Erythroblast (primary cell): ENCODE measurements at regions not wholly inside any gene's neighbourhood (a gene's known extent, or its start where the extent isn't known, plus 50 kb on each side); places are given as distances from the start of the nearest gene placed in this dataset.

Experiments
- GATA1 ChIP-seq: IDR thresholded peaks from 2 replicates; pipeline ENCODE4 v1.6.1; 2011; ENCODE audit warnings: low read depth, mild to moderate bottlenecking, control low read depth, low read length, moderate library complexity
- POLR2A ChIP-seq: IDR thresholded peaks from 2 replicates; pipeline ENCODE4 v1.6.1; 2011; ENCODE audit warnings: mild to moderate bottlenecking, low read length

DNA sequence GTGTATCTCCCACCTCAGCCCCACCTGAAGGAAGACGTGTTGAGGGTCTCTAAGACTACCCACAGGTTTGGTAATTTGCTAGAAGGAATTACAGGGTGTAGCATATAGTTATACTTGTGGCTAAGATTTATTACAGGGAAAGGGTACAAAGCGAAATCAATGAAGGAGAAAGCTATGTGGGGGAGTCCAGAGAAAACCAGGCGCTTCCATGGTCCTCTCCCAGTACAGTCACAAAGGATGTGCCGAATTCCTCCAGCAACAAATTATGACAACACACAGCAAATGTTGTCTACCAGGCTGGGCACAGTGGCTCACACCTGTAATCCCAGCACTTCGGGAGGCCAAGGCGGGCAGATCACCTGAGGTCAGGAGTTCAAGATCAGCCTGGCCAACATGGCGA is 64.1 kb upstream of the TGM3 start:
- no peak for TF ChIP-seq POLR2A
- TF ChIP-seq GATA1 = no peak
